ENCODE measurements at regions not wholly inside any gene's neighbourhood (a gene's known extent, or its start where the extent isn't known, plus 50 kb on each side); places are given as distances from the start of the nearest gene placed in this dataset.

DNA sequence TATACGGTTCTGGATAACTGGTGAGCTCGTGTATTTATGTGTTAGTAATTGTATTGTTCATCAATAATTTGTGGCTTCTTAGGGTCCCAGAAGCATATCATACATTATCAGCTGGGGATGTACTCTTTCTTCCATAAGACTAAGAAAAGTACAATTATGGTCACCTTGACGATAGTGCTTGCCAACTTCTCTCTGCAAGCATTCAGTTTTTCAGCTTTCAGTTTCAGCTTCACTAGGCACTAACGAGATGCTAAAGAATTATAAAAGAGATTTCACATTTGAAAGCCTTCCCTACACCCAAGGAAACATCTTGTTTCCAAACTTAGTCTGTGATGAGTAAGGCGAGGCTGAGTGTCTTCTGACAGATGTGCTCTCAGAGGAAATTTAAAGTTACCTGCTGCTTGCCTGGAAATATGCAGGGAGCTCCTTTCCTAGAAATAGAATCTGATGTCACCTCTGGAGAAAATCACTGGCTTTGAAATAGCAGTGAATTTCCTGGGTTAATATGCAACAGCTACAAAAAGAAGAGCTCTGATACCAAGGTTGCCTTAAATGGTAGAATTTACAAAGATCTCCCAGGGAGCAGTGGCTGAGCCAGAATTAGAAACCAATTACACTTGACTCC is 1419.9 kb upstream of the TMEM132C start:
- no peak for DNase-seq (ENCODE audit: low spot score)

DNA sequence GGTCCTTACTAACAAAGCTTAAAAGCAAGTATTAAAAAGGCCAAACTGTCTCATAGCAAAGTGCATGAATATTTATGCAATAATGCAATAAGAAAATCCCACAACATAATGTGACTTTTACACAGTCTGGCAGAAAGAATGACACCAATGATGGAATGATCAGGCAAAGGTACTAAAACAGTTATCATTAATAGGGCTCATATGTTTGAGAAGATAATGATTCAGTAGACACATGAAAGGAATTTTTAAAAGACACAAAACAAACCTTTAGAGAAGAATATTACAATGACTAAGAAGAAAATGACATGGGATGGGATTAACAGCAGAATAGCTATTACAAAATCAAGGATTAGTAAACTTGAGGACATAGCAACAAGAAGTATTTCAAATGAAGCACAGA is 1411.2 kb upstream of the TMEM132C start:
- DNase-seq (ENCODE audit: low spot score) = no peak

DNA sequence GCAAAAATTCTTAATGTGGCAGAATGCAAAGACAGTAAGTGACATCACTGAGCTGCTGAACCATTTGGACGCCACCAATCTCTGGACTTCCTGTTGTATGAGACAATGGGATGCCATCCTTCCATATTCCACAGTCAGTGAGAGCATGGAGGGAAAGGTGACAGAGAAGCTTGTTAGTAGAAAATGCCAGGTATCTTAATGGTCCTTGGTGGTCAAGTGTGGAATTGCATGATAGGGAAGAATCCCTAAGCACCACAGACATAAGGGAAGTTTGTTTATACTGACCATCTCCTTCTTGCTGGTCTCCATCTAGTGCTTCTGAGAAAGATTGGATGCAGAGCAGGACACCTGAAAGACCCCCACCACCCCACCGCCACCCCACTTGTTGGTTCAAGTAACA is 1410.0 kb upstream of the TMEM132C start:
- no peak for DNase-seq (ENCODE audit: low spot score)

DNA sequence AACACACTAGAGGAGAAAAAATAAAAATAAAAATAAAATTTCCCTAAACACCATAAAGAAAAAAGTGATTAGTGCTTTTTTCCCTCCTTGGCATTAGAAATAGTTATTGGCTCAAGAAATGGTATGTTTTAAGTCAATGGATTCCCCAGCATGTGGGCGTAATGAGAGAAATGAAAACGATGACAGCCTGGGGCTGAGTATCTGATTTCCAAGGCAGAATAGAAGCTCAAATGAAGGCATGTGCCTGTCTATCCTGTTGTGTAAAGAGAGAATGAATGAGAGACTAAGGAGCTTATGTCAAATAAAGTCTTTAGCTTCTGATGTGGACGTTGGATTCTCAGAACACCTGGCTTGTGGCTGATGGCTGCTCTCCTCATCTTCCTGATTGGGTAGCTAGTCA is 1408.4 kb upstream of the TMEM132C start:
- DNase-seq (ENCODE audit: low spot score) = no peak

DNA sequence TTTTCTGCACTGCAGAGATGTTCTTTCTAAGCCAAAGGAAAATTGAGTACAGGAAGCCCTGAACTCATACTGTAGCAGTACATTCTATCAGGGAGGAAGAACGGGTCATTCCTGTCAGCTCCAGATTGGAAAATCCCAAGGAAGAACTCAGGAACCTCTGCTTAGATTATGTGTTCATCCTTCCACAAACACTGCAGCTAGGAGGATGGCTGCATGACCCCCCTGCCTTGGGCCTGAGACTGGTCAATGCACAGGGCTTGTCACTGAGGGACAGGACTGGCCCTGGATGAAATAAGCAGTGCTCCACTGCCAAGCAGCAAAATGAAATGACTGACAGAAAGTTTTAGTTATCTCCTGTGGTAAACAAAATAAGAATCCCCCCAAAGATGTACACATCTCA is 1406.8 kb upstream of the TMEM132C start:
- DNase-seq (ENCODE audit: low spot score) = no peak

DNA sequence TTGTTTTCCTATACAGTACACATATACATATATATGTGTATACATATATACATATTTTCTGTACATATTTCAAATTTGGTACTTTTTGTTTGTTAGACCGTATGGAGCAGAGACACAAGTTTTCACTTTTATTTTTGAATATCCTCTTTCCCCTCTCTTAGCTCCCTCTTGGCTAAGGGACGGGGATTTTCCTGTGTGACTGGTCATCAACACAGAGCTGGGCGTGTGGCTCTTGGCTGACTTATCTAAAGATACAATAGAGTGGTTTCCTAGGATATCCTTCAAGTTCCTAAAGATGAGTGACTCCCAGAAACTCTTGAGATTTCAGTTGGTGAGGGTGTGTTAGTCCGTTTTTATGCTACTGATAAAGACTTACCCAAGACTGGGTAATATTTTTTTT is 1404.5 kb upstream of the TMEM132C start:
- no peak for DNase-seq (ENCODE audit: low spot score)

DNA sequence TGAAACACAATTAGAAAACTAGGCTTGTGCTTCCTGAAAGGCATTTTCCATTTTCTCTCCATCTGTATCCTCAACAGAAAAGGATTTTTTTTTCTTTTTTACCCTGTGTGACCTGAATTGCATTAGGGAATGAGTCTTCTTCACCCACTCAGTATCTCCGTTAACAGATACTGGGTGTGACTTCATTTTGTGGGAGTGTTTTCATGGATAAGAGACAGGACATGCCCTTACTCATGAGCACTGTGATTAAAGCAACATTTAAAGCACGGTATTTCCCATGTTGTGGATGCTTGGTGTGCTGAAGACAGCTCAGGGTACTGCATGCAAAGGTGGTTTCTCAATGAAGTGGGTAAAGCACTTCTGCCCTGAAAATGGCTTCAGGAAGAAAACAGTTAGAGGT is 1397.3 kb upstream of the TMEM132C start:
- no peak for DNase-seq (ENCODE audit: low spot score)

DNA sequence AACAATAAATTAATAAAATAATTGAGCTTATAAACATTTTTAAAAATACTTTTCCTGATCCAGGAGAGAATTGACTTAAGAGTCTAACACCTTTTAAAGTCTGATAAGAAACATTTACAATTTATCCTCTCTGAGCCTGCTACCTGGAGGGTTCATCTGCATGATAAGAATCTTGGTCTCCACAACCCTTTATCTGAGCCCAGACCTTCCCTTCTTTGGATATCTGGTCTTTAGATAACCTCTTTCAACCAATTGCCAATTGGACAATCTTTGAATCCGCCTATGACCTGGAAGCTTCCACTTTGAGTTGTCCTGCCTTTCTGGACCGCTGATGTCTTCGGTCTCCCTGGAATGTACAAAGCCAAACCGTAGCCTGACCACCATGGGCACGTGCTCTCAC is 1393.3 kb upstream of the TMEM132C start:
- DNase-seq (ENCODE audit: low spot score) = no peak

DNA sequence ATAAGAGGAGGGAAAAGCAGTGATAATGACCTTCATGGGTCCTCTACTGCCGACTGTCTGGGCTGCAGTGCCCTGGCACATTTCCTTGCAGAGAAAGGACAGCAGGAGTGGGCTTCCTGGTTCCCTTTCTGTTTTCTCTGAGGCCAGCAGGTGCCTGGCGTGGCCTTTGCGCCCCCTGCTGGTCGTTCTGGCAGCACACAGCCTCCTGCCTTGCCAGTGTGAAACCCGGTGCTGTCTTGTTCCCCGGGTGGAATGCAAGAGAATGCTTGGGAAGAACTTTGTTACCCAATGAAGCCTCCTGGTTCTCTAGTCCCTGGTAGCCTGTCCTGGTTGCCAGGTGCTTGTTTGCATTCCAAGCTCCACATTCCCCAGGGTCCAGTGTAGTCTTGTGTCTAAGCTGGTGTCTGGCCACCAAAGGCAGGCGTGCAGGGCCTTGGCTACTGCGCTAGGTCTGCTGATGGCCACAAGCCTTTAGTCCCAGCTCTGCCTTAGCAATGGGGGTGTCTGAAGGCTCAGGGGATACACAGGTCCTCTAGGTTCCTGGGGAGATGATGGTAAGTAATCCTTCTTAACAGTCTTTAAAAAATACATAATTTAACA is 1392.4 kb upstream of the TMEM132C start:
- DNase-seq (ENCODE audit: low spot score) = peak; percentile 10

DNA sequence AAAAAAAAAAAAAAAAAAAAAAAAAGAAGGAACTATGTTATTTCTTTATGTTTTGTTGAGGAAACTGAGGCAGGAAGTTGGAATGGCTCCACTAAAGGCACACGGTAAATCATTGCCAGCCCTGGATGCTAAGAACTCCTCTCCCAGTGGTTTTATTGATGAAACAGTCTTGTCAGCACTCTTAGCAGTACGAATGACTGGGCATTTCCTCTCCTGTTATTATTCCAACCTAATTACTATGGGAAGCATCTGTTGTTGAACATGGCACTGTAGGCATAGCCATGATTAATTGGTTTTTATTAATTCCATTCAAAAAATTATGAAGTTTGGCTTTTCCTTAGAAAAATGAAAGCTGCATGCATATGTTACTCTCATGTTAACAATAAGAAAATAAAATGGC is 1387.1 kb upstream of the TMEM132C start:
- no peak for DNase-seq (ENCODE audit: low spot score)

DNA sequence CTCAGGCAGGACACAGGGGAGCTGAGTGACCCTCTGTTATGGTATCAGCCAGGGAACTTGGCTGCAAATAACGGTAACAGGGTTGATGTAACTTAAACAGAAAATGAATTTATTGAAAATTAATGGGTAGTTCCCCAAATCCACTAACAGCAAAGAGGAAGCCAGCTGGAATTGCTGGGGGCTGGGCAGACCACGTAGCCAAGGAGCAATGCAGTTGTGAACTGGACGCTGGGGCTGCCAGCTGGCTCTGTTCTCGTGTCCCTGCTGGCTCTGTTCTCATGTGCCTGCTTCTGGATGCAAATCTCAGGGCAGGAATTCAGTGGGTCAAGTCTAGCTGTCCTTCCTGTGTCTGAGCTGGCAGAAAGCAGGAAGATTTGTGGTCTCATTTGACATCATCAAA is 1383.3 kb upstream of the TMEM132C start:
- no peak for DNase-seq (ENCODE audit: low spot score)

DNA sequence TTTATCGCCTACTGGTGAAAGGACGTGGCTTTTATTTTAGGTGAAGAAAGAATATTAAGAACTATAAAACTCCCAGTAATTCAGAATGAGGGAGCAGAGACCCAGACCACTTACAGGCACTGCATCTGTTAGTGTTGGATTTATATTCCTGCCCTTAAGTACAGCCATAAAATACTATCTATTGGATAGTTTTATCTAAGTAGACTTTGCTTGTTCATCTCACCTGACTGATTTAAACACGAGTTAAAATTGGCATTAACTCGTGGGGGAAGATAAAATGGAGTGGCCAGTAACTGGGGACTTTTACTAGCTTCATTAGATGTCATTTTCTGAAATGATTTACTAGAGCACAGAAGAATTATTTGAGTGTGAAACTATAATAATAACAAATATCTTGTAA is 1377.5 kb upstream of the TMEM132C start:
- no peak for DNase-seq (ENCODE audit: low spot score)

DNA sequence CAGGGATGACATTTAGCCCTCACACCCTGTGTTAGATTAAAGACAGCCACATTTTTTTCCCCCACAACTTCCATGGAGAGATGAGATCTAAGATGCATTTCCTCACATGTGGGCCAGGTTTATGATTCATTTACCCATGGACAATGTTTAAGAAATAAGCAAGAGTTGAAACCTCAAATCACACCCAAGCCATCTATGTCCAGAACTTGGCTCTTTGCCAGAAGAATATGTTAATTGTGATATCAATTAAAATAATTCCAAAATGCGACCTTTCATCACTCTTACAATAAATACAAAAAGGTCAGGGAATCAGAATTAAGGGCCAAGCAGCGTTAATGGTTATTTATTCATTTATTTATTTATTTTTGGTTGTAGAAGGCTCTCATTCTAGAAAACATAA is 1376.9 kb upstream of the TMEM132C start:
- DNase-seq (ENCODE audit: low spot score) = no peak

DNA sequence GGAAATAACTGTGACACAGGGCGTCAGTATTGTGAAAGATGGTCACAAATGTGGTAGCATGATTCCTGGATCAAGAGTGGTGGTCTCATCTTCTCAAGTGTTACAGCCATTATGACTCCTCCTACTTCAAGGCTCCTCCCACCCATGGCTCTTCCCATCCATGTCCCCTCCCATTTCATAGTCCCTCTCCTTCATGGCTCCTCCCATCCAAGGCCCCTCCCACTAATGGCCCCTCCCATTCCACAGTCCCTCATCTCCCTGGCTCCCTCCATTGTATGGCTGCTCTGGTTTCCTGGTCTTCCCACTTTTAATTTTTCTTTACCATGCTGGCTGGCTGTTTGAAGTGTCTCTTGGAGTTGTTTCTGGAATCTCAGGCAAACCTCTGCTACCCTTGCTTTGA is 1375.2 kb upstream of the TMEM132C start:
- no peak for DNase-seq (ENCODE audit: low spot score)

DNA sequence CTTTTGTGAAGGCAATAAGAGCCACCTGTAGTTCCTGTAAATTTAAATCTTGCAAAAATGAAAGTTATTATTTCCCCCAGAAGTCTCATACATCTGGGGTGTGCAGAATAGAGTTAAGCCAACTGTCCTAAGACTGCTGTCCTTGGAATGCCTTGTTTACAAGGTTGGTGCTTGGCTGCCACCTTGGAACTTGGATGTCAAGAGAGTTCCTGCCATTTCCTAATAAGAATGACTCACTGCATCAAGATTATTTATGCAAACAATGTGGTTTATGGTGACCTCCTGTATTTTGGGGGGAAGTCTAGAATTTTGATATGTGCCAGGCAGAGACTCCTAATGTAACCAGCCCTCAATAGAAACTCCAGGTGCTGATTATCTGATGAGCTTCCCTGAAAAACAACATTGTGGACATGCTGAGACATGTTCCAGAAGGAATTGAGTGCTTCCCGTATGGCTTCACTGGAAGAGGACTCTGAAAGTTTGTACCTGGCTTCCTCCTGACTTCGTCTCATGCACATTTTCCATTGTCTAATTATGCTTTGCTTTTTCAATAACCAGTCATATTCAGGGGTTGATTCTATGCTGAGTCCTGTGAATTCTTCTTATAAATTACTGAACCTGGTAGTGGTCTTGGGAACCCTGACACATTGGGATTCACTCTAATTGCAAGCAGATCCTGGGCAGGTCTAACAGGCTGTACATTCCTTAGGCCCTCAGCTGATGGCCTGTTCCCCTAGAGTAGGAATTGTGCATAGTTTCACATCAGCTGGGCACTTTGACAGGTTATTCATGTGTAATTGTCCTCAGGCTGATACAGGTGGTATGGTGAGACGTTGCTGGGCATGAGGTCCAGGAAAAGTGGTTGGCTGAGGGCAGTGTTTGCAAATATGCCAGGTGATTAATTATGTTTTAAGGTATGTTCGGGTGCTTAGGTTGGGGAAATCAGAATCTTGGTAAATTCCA is 1370.7 kb upstream of the TMEM132C start:
- DNase-seq (ENCODE audit: low spot score) = no peak

DNA sequence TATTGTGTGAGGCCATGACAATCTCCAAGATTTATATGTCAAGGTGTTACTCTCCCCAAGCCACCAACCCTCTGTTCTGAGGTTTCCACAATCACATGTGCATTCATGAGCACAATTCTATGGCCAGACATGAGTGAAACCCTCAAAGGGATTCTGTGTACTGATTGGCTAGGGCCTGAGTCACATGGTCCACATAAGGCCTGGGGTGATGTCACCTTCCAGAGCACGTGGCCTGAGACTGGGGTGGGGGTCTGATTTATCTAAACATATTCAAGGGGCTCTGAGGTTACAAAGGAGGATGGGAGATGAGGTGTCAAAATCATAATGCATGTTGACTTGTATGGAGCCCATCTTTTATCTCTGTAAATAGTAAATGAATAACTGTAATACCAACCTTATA is 1369.9 kb upstream of the TMEM132C start:
- no peak for DNase-seq (ENCODE audit: low spot score)

DNA sequence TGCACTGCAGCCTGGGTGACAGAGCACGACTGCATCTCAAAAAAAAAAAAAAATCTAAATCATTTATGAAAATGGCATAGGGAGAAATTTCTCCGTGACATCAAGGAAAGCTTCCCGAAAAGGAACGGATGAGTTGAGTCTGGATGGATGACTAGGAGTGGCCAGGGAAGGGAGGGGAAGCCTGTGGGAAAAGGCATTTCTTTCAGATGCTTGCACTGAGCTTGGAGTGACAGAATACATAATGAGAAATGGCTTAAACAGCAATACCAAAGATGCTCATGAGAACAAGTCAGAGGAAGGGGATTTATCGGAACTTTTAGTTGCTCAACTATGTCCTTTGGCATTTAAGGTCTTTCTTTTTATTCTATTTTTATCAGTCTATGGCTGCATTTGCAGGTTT is 1369.2 kb upstream of the TMEM132C start:
- no peak for DNase-seq (ENCODE audit: low spot score)

DNA sequence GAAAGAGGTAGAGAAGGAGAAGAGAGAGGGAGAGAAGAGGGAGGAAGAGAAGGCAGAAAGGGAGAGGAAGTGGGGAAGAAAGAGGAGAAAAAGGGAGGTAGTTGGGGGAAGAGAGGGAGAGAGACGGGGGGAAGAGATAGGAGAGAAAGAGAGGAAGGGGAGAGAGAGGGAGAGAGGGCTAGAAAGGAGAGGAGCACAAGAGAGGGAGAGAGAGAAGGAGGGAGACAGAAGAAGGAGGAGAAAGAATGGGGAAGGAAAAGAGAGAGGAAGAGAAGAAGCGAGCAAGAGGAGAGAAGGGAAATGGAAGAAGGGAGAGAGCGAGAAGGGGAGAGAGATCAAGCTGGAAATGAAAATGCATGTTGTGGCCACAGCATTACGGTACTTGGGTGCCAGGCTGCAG is 1368.4 kb upstream of the TMEM132C start:
- no peak for DNase-seq (ENCODE audit: low spot score)

DNA sequence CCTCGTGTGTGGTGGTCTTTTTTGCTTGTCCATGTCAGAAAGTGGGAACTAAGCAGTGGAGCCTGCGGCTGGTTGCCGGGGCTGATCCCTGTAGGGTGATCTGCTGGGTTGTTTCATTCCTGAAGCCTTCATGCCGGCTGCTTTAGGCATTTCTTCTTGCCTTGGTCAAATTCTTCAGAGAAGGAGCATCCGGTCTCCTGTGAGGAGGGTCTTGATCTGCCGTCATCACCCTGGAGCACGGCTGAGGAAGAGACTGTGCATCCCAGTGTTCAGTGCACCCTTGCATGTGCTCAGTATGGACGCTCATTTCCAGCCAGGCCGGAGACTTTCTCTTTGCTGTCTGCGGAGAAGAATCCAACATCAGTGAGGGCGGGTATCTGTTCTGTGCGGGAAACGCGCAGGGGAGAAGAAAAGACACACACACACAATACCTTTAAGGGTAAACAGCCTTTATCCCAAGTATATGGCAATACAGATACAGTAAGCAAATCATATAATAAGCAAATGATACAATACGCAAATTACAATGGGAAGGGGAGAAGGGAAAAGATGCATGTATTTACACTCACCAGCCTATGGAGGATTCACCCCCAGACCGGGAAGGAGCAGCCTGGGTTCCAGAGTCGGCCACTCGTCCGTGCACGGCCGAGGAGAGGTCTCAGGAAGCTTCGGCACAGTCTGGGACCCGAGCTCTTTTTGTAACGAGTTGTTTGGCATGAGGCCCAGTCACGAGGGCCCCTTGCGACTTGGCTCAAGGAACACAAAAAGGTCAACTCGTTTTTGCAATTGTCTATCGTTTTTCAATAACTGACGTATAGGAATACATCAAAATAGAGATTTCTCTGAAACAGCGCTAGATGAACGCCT is 1366.8 kb upstream of the TMEM132C start:
- DNase-seq (ENCODE audit: low spot score) = no peak

DNA sequence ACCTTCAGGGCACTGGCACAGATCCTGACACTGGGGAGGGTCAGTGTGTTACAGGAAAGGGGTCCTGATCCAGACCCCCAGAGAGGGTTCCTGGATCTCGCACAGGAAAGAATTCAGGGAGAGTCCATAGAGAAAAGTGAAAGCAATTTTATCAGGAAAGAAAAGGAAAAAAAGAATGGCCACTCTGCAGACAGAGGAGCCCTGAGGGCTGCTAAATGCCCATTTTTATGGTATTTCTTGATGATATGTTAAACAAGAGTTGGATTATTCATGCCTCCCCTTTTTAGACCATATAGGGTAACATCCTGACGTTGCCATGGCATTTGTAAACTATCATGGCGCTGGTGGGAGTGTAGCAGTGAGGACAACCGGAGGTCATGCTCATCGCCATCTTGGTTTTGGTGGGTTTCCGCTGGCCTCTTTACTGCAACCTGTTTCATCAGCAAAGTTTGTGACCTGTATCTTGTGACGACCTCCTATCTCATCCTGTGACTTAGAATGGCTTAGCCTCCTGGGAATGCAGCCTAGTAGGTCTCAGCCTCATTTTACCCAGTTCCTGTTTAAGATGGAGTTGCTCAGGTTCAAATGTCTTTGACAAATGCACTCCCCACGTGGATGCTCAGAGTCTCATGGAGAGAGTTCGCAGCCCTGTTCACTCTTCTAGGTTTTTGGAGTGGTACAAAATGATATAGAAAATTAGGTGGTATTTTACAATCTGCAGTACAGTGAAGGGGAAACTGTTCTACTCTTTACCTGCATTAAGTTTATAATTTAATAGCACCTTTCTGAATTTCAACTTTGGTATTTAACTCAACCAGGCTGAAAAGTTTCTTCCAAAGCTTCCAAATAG is 1363.7 kb upstream of the TMEM132C start:
- no peak for DNase-seq (ENCODE audit: low spot score)

DNA sequence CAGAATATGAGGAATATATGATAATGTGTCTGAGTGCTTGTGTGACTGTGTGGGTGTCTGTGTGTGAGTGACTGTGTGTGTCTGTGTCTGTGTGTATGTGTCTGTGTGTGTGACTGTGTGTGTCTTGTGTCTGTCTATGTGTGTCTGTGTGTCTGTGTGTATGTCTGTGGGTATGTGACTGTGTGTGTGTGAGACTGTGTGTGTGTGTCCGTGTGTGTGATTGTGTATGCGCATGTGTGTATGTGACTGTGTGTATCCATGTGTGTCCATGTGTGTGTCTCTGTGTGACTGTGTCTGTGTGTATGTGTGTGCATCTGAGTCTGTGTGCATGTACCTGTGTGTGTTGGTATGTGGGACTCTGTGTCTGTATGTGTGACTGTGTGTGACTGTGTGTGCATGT is 1361.2 kb upstream of the TMEM132C start:
- no peak for DNase-seq (ENCODE audit: low spot score)
